RPMI8226 (cell line): ENCODE measurements at regions not wholly inside any gene's neighbourhood (a gene's known extent, or its start where the extent isn't known, plus 50 kb on each side); places are given as distances from the start of the nearest gene placed in this dataset.
A peak's percentile ranks its signal among the peaks of the same experiment; 100 is the strongest.

Experiments used
- DNase-seq: peaks from one replicate; pipeline ENCODE4 v3.0.0-alpha.2; 2015

DNA sequence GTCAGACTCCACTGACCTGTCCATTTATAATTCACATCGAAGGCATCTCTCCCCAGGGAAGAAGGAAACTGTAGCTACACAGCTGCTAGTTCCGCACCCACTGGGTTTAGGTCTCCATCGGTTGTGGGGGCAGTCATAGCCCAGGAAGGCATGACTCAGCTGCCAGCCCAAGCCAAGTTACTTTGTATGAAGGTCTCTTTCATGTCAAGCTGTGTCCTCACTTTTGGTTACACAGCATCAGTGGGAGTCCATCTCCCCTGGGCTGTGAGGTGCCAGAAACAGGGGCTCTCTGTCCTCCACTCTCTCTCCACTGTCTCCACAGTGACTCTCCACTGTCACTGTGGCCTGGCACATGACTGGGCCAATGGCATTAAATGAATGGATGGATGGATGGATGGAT lies 585.2 kb downstream of the BRD1 start:
- no peak for DNase-seq

DNA sequence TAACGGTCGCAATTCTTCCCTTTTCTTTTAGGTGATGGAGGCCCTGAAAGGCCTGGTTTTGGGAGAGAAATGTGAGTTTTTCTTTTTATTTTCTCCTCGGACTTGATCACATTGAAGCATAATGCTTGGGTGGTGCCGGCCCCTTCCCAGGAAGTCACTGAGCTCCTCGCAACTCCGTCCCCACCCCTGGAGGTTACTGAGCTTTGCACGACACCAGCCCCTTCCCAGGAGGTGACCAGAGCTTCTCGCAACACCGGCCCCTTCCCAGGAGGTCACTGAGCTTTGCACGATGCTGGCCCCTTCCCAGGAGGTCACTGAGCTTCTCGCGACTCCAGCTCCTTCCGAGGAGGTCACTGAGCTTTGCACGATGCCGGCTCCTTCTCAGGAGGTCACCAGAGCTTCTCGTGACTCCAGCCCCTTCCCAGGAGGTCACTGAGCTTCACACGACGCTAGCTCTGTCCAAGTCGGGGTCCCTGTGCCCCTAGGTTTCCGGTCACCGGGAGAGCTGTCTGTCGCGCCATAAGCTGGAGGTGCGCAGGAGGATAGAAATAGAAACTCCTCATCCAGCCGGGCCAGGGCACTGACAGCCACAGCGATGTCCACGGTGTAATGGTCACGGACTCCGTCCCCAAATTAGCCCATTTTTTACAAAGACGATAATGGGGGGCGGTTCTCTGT lies 586.4 kb downstream of the BRD1 start:
- no peak for DNase-seq

GRCh38 chr22:49240472-49240871 lies 587.2 kb downstream of the BRD1 start:
- no peak for DNase-seq

DNA sequence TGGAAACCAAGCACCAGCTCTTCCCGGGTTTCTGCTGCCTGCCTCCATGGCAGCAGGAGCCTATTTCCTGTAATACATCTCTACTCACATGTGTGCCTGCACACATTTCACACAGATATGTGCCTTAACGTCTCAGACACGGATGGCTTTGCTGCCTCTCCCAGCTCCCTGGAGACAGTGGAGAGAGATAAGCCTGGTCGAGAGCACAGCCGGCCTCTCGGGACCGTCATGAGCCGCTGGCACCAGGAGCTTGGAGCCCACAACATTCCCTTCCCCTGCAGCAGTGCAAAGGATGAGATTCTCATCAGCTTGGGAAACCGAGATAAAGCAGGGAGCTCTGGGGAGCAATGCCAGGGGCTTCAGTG lies 587.7 kb downstream of the BRD1 start:
- no peak for DNase-seq

- no peak for DNase-seq
Measured at GRCh38 chr22:49239264-49240015, 588.2 kb downstream of the BRD1 start.

DNA sequence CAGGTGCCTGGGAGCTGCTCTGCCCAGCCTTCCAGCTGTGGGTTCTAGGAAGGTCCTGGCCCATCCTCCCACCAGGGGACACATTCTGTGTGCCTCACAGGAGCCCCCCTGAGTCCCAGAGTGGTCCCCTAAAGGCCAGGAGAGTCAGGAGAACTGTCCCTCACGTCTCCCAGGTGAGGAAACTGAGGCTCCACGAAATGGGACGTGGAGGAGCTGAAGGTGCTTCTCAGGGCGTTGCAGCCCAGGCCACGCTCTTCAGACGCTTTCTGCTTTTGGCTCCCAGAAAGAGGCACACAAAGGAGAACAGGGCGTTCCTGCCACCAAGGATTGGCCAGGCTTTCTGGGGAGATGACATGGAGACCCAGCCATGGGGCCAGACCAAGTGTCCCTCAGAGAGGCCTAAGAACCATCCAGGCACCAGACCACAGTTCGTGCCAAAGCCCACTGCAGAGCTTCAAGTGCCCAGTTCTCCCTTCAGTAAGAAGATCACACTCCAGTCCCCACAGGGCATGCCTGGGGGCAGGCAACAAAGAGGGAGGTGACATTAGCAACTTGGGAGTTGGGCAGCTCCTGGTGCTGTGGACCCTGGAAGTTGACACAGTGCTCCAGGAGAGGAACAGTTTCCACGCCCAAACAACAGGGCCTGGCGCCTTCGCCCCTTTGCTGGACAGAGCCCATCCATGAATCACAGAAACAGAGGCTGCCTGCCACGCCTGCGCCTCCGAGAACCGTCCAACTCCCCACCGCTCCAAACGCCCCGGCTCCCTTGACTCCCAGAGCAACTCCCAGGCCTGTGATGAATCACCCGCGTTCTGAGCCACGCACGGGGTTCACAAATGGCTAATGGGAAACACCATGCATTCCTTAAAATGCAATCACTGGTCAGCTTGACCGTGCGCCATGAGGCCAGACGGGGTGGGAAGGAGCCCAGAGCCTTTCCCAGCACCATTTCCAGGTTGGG lies 589.2 kb downstream of the BRD1 start:
- DNase-seq: no peak

DNA sequence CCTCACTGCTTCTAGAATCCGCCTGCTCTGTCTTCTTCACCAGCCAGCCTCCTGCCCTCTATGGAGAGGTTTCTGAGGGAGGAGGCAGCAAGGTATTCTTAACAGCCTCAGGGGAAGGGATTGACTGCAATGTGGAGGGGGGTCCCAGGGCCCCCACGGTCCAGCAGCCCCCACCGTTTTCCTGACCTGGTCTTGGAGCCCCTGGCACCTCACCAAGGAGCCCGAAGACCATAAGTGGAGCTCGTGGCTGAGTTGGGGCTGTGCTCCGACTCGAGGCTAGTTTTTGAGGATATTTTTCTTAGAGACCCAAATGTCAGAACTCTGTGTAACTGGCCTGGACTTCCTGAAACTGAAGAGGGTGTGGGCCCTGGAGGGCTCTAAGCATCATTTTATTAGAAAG lies 590.0 kb downstream of the BRD1 start:
- no peak for DNase-seq

DNA sequence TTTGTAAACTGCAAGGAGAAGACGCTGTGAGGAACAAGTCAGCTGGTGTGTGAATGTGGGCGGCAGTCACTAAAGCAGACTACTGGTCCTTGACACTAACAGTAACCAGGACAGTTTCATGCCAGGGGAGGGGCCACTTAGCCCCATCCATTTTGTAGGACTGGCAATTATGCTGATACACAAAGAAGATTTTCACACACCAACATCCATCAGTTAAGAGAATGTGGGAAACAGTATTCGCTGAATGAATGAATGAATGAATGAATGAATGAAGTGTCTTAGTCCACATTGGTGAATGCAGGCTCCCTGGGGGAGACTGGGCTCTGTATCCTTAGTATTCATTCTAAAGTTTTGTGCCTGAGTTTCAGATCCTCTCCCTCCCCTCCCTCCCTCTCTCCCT lies 590.4 kb downstream of the BRD1 start:
- DNase-seq: no peak

DNA sequence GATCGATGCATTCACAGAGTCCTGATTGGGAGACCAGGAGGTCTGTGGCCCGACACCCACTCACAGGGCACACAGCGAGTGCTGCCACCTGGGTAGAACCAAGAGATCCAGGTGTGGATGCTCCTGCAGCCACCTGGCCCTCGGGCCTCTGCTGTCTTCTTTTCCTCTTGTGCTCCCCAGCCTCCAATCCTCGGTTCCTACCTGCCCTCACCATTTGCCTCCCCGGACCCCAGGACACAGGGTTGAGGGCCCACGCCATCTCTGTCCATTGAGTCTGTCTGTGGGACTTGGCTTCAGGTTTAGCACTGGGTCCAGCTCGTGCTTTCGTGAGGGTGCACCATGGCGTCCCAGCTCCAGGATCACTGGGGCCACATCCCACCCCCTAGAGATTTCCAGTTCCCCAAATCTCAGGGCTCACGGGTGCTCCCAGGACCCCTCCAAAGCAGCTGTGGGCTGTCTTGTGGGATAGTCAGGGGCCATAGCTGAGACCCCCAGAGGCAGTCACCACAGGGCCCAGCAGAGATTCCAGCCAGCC lies 591.1 kb downstream of the BRD1 start:
- DNase-seq: no peak

DNA sequence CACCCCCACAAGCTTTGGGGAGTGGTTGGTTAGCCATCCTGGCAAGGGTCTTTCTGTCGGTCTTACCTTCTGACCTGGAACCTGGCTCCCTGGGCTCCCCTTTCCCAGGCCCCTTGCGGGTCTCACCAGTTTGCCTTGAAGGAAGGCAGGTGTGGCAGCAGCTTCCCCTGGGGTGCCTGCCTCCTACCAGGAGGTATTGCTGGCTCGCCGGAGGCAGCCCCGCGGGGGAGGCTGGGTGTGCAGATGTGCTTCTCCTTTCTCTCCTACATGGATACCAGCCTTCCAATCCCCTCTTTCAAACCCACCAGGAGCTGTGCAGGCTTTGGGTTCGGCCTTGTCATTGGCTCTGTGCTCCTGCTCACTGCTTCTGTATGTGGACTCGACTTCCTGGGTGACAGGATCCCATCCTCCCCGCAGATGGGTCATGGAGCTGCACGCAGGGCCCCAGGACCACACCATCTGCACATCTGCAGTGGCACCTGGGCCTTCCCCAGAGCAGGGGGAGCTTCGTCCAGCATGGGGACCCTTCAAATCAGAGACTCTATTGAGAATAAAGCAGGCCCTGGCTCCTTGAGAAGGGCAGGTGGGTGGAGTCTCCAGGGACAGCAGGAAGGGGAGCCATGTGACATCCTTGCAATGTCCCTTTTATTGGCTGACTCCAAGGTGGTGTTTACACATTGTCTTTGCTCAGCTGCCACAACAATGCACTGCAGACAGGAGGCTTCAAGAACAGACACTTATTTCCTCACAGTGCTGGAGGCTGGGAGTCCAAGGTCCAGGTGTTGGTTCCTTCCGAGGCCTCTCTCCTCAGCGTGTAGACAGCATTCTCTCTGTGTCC lies 592.0 kb downstream of the BRD1 start:
- no peak for DNase-seq

GRCh38 chr22:49234459-49234858 lies 593.2 kb downstream of the BRD1 start:
- DNase-seq: no peak

GRCh38 chr22:49233507-49234100 lies 594.1 kb downstream of the BRD1 start:
- DNase-seq: no peak

GRCh38 chr22:49232319-49233067 lies 595.2 kb downstream of the BRD1 start:
- no peak for DNase-seq

- DNase-seq: peak; percentile 50
Measured at GRCh38 chr22:49230194-49230577, 597.5 kb downstream of the BRD1 start.

DNA sequence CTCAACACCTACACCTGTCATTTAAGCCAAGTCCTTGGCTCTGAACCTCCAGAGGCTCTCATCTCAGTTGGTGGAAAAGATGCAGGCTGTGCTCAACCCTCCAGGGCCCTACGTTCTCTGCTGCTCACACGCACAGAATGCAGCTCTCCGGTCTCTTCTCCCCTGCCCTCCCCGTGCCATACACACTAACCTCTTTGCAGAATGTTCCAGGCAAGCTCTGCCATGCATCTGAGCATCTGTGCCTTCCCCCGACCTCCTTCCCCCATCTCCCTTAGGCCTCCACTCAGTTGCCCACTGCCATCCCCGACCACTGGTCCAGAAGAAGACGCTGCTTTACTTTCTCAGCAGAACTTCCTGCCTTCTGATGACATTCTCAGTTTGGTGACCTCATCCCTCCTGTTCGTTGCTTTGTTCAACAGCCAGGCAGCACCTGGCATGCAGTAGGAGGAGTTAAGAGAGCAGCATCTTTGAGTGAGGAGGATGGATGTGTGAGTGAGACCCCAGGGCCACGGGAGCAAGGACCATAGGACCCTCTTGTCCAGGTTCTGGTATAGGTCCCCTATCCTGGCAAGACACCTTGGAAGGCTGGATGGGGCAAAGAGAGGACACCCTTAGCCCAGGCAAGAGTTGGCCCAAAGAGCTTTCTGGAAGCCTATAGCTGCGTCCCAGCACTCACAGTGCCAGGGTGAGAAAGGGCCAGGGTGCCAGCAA lies 598.0 kb downstream of the BRD1 start:
- DNase-seq: no peak

GRCh38 chr22:49228431-49229037 lies 599.1 kb downstream of the BRD1 start:
- DNase-seq: no peak

DNA sequence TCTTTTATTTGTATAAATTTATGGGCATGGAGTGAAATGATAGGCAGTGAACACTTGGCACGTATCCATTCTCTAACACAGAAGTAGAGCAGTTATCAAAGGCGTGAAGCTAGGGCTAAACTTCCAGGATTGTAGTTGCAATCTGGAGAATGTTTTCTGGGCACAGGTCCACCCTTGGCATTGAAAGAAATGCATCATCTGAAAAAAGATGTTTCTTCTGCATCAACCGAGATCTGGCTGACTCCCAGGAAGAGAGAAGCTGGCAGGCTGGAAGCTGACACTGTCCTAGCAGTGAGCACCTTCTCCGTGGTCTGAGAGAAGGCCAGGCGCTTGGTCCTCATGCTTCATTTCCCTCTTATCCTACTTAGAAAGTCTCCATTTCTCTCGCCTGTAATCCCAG lies 600.0 kb downstream of the BRD1 start:
- DNase-seq: no peak

DNA sequence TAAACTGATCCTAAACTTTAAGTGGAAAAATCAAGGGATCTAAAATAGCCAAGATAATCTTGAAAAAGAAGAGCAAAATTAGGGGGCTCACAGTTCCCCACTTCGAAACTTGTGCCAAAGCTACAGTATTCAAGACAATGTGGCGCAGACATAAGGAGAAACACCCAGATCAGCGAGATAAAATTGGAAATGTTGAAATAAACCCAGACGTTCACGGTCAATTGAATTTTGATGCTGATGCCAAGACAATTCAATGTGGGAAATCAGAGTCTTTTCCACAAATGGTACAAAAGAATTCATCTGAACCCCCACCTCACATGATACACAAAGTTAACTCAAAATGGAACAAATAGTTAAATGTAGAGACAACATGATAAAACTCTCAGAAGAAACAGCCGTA lies 601.6 kb downstream of the BRD1 start:
- no peak for DNase-seq

DNA sequence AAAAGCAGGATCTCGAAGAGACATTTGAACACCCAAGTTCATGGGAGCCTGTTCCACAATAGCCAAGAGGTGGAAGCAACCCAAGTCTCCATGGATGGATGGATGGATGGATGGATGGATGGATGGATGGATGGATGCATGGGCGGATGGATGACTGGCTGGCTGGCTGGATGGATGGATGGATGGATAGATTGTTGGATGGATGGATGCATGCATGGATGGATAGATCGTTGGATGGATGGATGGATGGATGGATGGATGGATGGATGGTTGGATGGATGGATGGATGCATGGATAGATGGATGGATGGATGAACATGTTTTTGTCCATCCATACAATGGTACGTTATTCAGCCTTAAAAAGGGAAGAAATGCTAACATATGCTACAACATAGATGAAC lies 603.4 kb downstream of the BRD1 start:
- no peak for DNase-seq

- no peak for DNase-seq
Measured at GRCh38 chr22:49218142-49218541, 609.5 kb downstream of the BRD1 start.
